Spinal cord (tissue), 9 donors: ENCODE measurements at regions not wholly inside any gene's neighbourhood (a gene's known extent, or its start where the extent isn't known, plus 50 kb on each side); places are given as distances from the start of the nearest gene placed in this dataset.
A peak's percentile ranks its signal among the peaks of the same experiment; 100 is the strongest.
"Not testable (repeated sequence)": the region's sequence is repeated elsewhere in the genome, so short reads cannot be mapped to it uniquely, and the experiment has no call there.

Experiments
- DNase-seq, 6 donors: peaks; one replicate each; pipeline versions ENCODE4 v3.0.0 to v3.0.0-alpha.2; 2013 to 2015; ENCODE audit warnings: low spot score in 6 of 6, low read depth in 4 of 6
- H3K27ac ChIP-seq: one replicate; pipeline ENCODE4 v1.5.1; 2013; ENCODE audit warnings: low read depth, low read length, control low read depth
- H3K27me3 ChIP-seq: one replicate; pipeline ENCODE4 v1.6.1; 2013; ENCODE audit warnings: low read length; ENCODE audit not compliant: control insufficient read depth, insufficient read depth
- H3K36me3 ChIP-seq: one replicate; pipeline ENCODE4 v1.6.1; 2013; ENCODE audit warnings: low read length; ENCODE audit not compliant: control insufficient read depth, insufficient read depth
- H3K4me1 ChIP-seq: one replicate; pipeline ENCODE4 v1.6.1; 2013; ENCODE audit warnings: low read length; ENCODE audit not compliant: control insufficient read depth, insufficient read depth
- H3K4me3 ChIP-seq: one replicate; pipeline ENCODE4 v1.5.1; 2013; ENCODE audit warnings: low read depth, low read length, control low read depth
- H3K9me3 ChIP-seq: one replicate; pipeline ENCODE4 v1.6.1; 2013; ENCODE audit warnings: low read length; ENCODE audit not compliant: control insufficient read depth, insufficient read depth
- WGBS: methylation state at CpG from one replicate; pipeline ENCODE4 v1.1.5; 2013; ENCODE audit warnings: missing lambda C conversion rate; ENCODE audit not compliant: insufficient coverage; 5-methylcytosine and 5-hydroxymethylcytosine counted together
- donor health status: healthy.

GRCh38 chr9:41772541-41772940, 356.7 kb downstream of the CNTNAP3B start:
- not testable (repeated sequence) for DNase-seq, H3K36me3 ChIP-seq, H3K9me3 ChIP-seq, H3K4me3 ChIP-seq, H3K4me1 ChIP-seq, H3K27ac ChIP-seq, H3K27me3 ChIP-seq
- WGBS = no CpG with 5 or more reads among the region's 7 CpGs

DNA sequence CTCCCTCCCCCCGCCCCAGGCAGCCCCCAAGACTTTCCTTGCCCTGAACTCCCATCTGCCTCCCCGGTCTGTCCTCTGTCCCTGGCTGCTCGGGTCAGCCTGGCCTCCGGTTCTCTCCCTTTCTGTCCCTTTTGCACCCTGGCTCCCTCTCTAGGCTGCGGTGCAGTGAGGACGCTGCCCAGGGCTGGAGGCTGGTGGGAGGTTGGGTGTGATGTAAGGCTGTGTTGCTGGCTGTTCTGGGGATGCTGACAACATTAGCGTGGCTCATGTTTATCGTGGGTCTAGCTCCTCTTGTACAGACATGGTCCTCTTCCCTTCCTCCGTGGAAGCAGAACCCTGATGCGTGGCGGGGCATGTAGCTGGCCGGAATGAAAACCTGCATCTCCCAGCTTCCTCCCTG, 357.5 kb downstream of the CNTNAP3B start:
- H3K27ac ChIP-seq, H3K27me3 ChIP-seq, DNase-seq, H3K36me3 ChIP-seq, H3K4me3 ChIP-seq, H3K9me3 ChIP-seq, H3K4me1 ChIP-seq: not testable (repeated sequence)
- WGBS = no CpG with 5 or more reads among the region's 12 CpGs

DNA sequence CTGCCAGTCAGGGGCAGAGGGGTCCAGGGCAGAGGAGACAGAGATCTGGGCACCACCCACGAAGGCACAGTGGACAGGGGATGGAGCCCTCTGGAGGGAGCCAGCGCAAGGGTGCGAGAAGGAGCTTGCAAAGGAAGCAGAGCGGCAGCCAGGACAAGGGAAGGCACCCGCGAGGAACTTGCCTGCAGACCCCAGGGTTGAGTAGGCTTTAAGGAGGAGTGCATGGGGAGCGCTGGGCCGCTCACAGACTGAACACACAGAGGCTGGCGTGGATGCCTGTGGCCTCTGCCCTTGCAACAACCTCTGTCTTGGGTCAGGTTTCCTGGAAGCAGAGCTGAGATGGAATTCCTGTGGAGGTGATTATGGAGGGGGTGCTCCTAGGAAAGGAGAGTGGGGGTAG, 374.4 kb downstream of the CNTNAP3B start:
- not testable (repeated sequence) for H3K36me3 ChIP-seq, H3K4me1 ChIP-seq, H3K27me3 ChIP-seq, H3K9me3 ChIP-seq, H3K4me3 ChIP-seq, H3K27ac ChIP-seq, DNase-seq
- WGBS = 87% methylated on average over 4 of the region's 9 CpGs

DNA sequence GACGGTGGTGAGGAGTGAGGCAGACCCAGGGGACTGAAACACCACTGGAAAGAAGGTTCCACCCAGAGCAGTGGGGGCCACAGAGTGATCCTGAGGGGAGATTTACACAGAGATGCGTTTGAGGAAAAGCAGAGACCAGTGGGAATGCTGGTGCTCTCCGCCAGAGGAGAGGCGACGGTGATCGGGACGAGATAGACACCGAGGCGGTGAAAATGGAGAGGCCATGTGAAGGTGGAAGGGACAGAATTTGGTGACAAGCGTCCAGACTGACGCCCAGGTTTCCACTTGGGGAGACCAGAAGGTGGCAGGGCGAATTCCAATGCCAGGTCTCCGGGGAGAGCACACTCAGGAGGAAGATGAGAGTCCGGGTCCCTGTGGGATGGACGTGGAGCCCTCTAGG, 374.8 kb downstream of the CNTNAP3B start:
- H3K27ac ChIP-seq, H3K4me1 ChIP-seq, H3K4me3 ChIP-seq, H3K27me3 ChIP-seq, H3K9me3 ChIP-seq, DNase-seq, H3K36me3 ChIP-seq: not testable (repeated sequence)
- WGBS = 96% methylated on average over 9 of the region's 15 CpGs

GRCh38 chr9:41741897-41742296, 387.3 kb downstream of the CNTNAP3B start:
- not testable (repeated sequence) for H3K4me1 ChIP-seq, H3K36me3 ChIP-seq, DNase-seq, H3K27ac ChIP-seq, H3K4me3 ChIP-seq, H3K9me3 ChIP-seq, H3K27me3 ChIP-seq
- no CpG with 5 or more reads among the region's 16 CpGs for WGBS

DNA sequence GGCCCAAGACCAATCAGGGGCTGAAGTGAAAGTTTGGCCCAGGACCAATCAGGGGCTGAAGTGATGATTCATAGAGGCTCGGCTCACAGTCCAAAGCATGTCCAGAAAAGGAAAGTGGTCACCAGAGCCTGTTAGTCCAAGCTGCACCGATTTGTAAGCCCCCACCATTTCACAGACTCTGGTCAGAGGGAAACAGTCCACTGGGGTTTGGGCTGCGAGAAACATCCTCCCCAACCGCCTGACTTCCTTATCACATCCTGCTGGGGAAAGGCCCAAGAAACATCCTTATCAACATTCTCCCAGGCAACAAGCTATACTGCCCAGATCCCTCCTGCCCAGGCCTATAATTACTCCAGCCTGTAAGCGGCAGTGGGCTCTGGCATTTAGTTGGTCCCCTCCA, 388.1 kb downstream of the CNTNAP3B start:
- H3K27ac ChIP-seq, H3K36me3 ChIP-seq, H3K27me3 ChIP-seq, H3K9me3 ChIP-seq, DNase-seq, H3K4me1 ChIP-seq, H3K4me3 ChIP-seq: not testable (repeated sequence)
- 18% methylated on average over 2 of the region's 5 CpGs for WGBS

DNA sequence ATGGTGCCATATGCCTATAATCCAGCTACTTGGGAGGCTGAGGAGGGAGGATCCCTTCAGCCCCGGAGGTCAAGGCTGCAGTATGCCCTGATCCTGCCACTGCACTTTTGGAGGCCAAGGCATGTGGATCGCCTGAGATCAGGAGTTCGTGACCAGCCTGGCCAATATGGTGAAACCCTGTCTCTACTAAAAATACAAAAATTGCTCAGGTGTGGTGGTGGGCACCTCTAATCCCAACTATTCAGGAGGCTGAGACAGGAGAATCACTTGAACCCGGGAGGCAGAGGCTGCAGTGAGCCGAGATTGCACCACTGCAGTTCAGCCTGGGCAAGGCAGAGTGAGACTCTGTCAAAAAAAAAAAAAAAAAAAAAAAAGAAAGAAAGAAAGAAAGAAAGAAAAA, 390.5 kb downstream of the CNTNAP3B start:
- H3K9me3 ChIP-seq, H3K27me3 ChIP-seq, H3K4me1 ChIP-seq, H3K36me3 ChIP-seq, DNase-seq, H3K4me3 ChIP-seq, H3K27ac ChIP-seq: not testable (repeated sequence)
- WGBS = 100% methylated on average over 2 of the region's 5 CpGs

DNA sequence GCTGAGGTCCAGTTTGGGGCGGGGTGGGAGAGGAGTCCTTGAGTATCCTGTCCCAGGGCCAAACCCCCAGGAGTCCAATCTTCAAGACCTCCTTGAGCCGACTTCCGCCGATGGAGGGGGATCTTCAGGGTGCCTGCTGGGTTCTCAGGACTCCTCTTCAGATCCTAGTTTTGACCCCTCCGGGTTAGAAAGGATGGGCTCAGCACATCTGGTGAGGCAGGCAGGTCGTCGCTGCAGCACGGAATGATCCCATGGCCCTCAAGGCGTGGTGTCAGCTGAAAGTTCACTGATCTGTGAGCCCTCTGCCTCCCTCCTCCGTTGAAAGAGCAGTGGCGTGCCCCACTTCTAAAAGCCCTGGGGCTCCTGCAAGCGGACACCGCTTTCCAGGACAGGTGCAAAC, 430.0 kb downstream of the CNTNAP3B start:
- not testable (repeated sequence) for H3K27ac ChIP-seq, H3K9me3 ChIP-seq, DNase-seq, H3K36me3 ChIP-seq, H3K4me3 ChIP-seq, H3K27me3 ChIP-seq, H3K4me1 ChIP-seq
- WGBS = no CpG with 5 or more reads among the region's 13 CpGs

- not testable (repeated sequence) for H3K4me3 ChIP-seq, H3K36me3 ChIP-seq, H3K27ac ChIP-seq, H3K4me1 ChIP-seq, H3K27me3 ChIP-seq, H3K9me3 ChIP-seq
- DNase-seq = peak in 3 of 6 donors; percentile 0 to 17 (median 0)
- WGBS = 0% methylated on average over 1 of the region's 4 CpGs
Measured at GRCh38 chr9:41697080-41697479, 432.1 kb downstream of the CNTNAP3B start.

DNA sequence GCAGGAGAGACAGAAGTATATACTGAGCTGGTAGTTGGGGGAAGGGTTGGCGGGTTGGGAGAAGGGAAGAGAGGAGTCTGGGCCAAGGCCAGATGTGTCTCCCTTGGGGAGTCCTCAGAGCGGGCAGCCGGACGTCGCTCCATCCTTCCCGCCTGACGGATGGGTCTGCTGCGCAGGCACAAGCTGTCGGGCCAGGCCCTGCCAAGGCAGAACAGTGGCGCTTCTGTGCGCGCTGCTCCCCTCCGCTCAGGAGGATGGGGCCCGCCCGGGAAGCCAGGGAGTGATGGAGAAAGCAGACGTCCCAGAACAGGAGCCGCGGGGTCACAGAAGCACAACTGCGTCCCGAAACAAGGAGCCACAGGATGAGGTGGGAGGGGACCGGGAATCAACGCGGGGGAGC, 449.9 kb downstream of the CNTNAP3B start:
- not testable (repeated sequence) for H3K4me3 ChIP-seq

More for the DNA sequence above, 449.9 kb downstream of the CNTNAP3B start:
- 3% methylated on average over 7 of the region's 23 CpGs for WGBS
- H3K27ac ChIP-seq, H3K36me3 ChIP-seq, H3K27me3 ChIP-seq, H3K9me3 ChIP-seq, H3K4me1 ChIP-seq: not testable (repeated sequence)
- DNase-seq = peak in 2 of 6 donors; percentile 13 to 50
